AG10803 (cell line): ENCODE measurements at regions not wholly inside any gene's neighbourhood (a gene's known extent, or its start where the extent isn't known, plus 50 kb on each side); places are given as distances from the start of the nearest gene placed in this dataset.

Experiments
- DNase-seq: peaks from one replicate; pipeline ENCODE4 v3.0.0; 2010; ENCODE audit warnings: low read depth
- H3K4me3 ChIP-seq: 2 replicates; pipeline ENCODE4 v1.5.1; 2011; ENCODE audit warnings: mild to moderate bottlenecking, low read length, control low read depth
- TF ChIP-seq, protein P1 (sequence below): conservative IDR thresholded peaks from 2 replicates; pipeline ENCODE4 v1.5.1; 2011; ENCODE audit warnings: mild to moderate bottlenecking, low read length, control low read depth, inconsistent platforms

DNA sequence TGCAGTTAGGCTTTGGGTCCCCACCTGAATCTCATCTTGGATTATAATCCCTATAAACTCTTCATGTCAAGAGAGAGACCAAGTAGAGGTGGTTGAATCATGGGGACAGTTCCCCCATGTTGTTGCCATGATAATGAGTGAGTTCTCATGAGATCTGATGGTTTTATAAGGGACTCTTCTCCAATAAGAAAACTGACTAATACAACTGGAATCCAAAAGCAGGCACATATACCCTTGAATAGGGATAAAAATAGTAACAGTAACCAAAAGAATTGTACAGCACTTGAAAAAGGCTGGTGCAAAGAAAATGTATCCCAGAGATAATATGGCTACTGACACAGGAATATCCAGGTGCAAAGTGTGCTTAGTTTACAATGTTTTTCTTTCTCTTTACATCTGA lies 351.5 kb upstream of the MAD2L1 start:
- no peak overlapping the region for H3K4me3 ChIP-seq
- no peak for DNase-seq
- TF ChIP-seq, protein P1, sequence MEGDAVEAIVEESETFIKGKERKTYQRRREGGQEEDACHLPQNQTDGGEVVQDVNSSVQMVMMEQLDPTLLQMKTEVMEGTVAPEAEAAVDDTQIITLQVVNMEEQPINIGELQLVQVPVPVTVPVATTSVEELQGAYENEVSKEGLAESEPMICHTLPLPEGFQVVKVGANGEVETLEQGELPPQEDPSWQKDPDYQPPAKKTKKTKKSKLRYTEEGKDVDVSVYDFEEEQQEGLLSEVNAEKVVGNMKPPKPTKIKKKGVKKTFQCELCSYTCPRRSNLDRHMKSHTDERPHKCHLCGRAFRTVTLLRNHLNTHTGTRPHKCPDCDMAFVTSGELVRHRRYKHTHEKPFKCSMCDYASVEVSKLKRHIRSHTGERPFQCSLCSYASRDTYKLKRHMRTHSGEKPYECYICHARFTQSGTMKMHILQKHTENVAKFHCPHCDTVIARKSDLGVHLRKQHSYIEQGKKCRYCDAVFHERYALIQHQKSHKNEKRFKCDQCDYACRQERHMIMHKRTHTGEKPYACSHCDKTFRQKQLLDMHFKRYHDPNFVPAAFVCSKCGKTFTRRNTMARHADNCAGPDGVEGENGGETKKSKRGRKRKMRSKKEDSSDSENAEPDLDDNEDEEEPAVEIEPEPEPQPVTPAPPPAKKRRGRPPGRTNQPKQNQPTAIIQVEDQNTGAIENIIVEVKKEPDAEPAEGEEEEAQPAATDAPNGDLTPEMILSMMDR = no peak

DNA sequence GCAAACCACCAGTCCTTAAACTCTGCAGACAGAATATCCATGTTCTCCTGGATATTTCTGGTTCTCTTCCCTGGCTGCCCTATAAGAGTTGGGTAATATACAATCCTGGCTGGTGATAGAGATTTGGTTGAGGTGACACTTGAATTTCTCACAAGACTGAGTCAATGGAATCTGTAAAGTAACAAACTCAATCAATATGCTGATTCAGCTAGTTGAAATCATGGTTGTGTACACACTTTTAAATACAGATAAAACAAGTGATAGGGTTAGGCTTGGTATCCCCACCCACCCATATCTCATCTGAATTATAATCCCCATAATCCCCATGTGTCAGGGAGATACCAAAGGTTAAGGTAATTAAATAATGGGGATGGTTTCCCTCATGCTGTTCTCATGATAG lies 349.2 kb upstream of the MAD2L1 start:
- DNase-seq = no peak
- TF ChIP-seq, protein P1 = no peak

DNA sequence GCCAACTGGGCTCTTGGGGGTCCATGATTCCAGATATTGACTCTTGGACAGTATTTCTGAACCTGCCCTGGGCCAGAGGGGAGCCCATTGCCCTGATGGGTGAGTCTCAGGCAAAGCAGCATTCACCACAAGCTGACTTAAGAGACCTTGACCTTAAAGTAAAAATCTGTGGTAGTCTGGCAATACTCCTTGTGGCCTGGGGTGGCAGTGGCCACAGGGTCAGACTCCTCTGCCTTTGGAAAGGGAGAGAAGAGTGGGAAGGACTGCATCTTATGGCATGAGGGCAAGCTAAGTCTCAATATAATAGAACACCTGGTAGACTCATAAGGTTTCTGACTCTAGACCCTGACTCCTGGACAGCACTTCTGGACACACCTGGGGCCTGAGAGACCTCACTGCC lies 340.3 kb upstream of the MAD2L1 start:
- no peak overlapping the region for H3K4me3 ChIP-seq
- DNase-seq = no peak
- TF ChIP-seq, protein P1 = no peak

More for the DNA sequence above, 349.2 kb upstream of the MAD2L1 start:
- H3K4me3 ChIP-seq = no peak overlapping the region

DNA sequence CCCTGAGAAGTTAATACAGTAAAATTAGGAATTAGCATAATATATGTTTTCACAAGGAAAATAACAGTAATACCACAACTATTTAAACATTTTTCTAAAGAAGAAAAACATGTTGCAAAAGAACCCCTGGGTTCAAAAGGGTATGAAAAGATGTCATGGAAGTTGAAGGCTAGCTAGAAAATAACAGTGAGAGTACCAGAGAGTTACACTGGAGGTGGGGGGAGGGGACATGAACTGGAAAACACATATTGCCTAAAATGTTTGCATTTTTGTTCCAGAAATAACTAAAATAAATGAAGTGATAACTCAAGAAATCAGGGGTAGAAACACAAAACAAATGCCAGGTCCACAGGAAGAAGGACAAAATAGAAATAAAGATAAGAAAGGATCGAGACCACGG lies 336.6 kb upstream of the MAD2L1 start:
- H3K4me3 ChIP-seq = no peak overlapping the region
- no peak for DNase-seq
- TF ChIP-seq, protein P1 = no peak

DNA sequence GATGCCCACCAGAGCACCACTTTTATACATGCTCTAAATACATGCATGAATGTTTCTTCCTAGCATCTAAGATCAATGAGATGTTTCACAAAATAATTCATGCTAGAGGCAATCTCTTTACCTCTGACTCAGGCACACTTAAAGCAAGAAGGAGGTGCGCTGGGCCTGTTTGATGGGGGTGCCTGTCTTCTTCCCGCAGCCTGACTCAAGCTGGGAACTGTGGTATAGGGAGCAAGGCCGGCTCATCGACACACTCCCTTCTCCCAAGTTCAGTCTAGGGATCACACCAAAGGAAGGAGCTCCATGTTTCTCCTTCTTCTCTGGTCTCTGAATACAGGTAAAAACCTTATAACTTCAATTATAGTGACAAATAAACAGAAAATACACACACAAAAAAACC lies 333.8 kb upstream of the MAD2L1 start:
- TF ChIP-seq, protein P1 = no peak
- no peak overlapping the region for H3K4me3 ChIP-seq
- DNase-seq = no peak

DNA sequence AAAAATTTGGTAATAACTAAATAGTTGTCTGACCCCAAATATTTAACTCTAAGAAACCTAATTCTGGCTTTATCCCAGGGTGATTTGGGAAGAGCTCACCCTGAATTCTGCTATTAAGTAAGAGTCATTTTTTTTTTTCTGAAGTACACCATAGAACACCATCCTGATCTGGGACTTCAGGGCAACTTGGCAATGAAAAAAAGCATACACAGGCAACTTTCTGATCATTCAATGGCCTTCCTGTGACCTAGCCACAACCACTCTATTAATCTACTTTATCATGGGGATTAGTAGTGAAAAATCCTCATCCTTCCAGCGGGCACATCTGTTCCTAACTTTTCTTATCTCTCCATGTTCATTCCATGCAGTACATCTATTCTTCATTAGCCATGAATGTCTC lies 333.2 kb upstream of the MAD2L1 start:
- DNase-seq = no peak
- no peak overlapping the region for H3K4me3 ChIP-seq
- TF ChIP-seq, protein P1 = no peak

DNA sequence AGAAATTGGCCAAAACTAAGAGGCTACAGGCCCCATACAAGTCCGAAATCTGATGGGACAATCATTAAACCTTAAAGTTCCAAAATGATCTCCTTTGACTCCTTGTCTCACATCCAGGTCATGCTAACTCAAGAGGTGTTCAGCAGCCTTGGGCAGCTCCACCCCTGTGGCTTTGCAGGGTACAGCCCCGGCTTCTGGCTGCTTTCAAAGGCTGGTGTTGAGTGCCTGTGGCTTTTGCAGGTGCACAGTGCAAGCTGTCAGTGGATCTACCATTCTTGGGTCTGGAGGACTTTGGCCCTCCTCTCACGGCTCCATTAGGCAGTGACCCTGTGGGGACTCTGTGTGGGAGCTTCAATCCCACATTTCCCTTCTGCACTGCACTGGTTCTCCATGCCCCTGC lies 329.1 kb upstream of the MAD2L1 start:
- DNase-seq = no peak
- H3K4me3 ChIP-seq = no peak overlapping the region
- TF ChIP-seq, protein P1 = no peak
